Thymus (tissue), 11 donors: ENCODE measurements at regions not wholly inside any gene's neighbourhood (a gene's known extent, or its start where the extent isn't known, plus 50 kb on each side); places are given as distances from the start of the nearest gene placed in this dataset.

Experiments
- DNase-seq, 9 donors: peaks; one replicate each; pipeline ENCODE4 v3.0.0-alpha.2; 2013; ENCODE audit warnings: low spot score in 9 of 9, low read depth in 6 of 9, missing footprints in 1 of 9
- H3K27ac ChIP-seq, 2 donors: one replicate each; pipeline ENCODE4 v1.5.1; 2013; ENCODE audit warnings: control low read depth in 1 of 2, low read depth in 1 of 2, low read length in 1 of 2, mild to moderate bottlenecking in 1 of 2, moderate library complexity in 1 of 2
- H3K27me3 ChIP-seq, 2 donors: one replicate each; pipeline ENCODE4 v1.5.1; 2013; ENCODE audit warnings: low read length in 1 of 2; ENCODE audit not compliant: control insufficient read depth in 2 of 2, insufficient read depth in 1 of 2
- H3K36me3 ChIP-seq, 2 donors: one replicate each; pipeline ENCODE4 v1.5.1; 2013; ENCODE audit warnings: low read length in 1 of 2, mild to moderate bottlenecking in 1 of 2, moderate library complexity in 1 of 2; ENCODE audit not compliant: control insufficient read depth in 2 of 2, insufficient read depth in 2 of 2
- H3K4me1 ChIP-seq, 2 donors: one replicate each; pipeline ENCODE4 v1.5.1; 2013; ENCODE audit warnings: low read length in 2 of 2; ENCODE audit not compliant: control insufficient read depth in 2 of 2, insufficient read depth in 2 of 2
- H3K4me3 ChIP-seq, 2 donors: one replicate each; pipeline ENCODE4 v1.5.1; 2013; ENCODE audit warnings: low read length in 2 of 2, control low read depth in 1 of 2, mild to moderate bottlenecking in 1 of 2
- H3K9me3 ChIP-seq, 2 donors: one replicate each; pipeline ENCODE4 v1.5.1; 2013; ENCODE audit warnings: low read length in 1 of 2, mild to moderate bottlenecking in 1 of 2; ENCODE audit not compliant: control insufficient read depth in 2 of 2, insufficient read depth in 1 of 2
- WGBS: extraction: QIAGEN DNeasy Blood & Tissue Kit; methylation state at CpG from one replicate; pipeline ENCODE4 v1.1.7; 2013; 5-methylcytosine and 5-hydroxymethylcytosine counted together
- donor health status: healthy.

GRCh38 chr18:10052871-10053270 is 139.1 kb downstream of the VAPA start:
- Histone ChIP-seq H3K36me3 (no peaks in the 10 kb centered on the region), H3K4me3 (no peak overlapping the region), H3K4me1 (peaks cover 0 to 5% of the 10 kb centered on the region in 2 donors), H3K27ac (no peak overlapping the region), H3K27me3 (no peaks in the 10 kb centered on the region), H3K9me3 (no peaks in the 10 kb centered on the region)
- no peak for DNase-seq
- WGBS = 99% methylated on average over 3 of the region's 3 CpGs

GRCh38 chr18:10053861-10054260 is 140.0 kb downstream of the VAPA start:
- Histone ChIP-seq H3K27ac (no peak overlapping the region), H3K4me1 (peaks cover 0 to 12% of the 10 kb centered on the region in 2 donors), H3K27me3 (no peaks in the 10 kb centered on the region), H3K9me3 (no peaks in the 10 kb centered on the region), H3K4me3 (no peak overlapping the region), H3K36me3 (no peaks in the 10 kb centered on the region)
- WGBS = 96% methylated on average over 5 of the region's 5 CpGs
- DNase-seq = no peak

GRCh38 chr18:10054366-10054765 is 140.6 kb downstream of the VAPA start:
- 98% methylated on average over 10 of the region's 10 CpGs for WGBS
- H3K27ac ChIP-seq = no peak overlapping the region
- H3K36me3 ChIP-seq = no peaks in the 10 kb centered on the region
- H3K27me3 ChIP-seq = no peaks in the 10 kb centered on the region
- no peak overlapping the region for H3K4me3 ChIP-seq
- DNase-seq = no peak
- H3K4me1 ChIP-seq = peaks cover 0 to 12% of the 10 kb centered on the region in 2 donors
- no peaks in the 10 kb centered on the region for H3K9me3 ChIP-seq

- Histone ChIP-seq H3K27me3 (no peaks in the 10 kb centered on the region), H3K27ac (no peak overlapping the region), H3K4me1 (peaks cover 0 to 12% of the 10 kb centered on the region in 2 donors), H3K36me3 (no peaks in the 10 kb centered on the region), H3K4me3 (no peak overlapping the region), H3K9me3 (no peaks in the 10 kb centered on the region)
- WGBS = 96% methylated on average over 10 of the region's 10 CpGs
- no peak for DNase-seq
Measured at GRCh38 chr18:10055125-10055750, 141.4 kb downstream of the VAPA start.

- H3K4me1 ChIP-seq = peaks cover 0 to 12% of the 10 kb centered on the region in 2 donors
- DNase-seq = no peak
- 97% methylated on average over 12 of the region's 12 CpGs for WGBS
Measured at GRCh38 chr18:10056506-10056905, 142.7 kb downstream of the VAPA start.

GRCh38 chr18:10057401-10057893 is 143.6 kb downstream of the VAPA start:
- Histone ChIP-seq H3K27me3 (no peaks in the 10 kb centered on the region), H3K36me3 (no peaks in the 10 kb centered on the region), H3K4me1 (peaks cover 0 to 15% of the 10 kb centered on the region in 2 donors), H3K4me3 (no peak overlapping the region), H3K9me3 (no peaks in the 10 kb centered on the region), H3K27ac (no peak overlapping the region)
- WGBS = 69% methylated on average over 3 of the region's 3 CpGs
- no peak for DNase-seq

More at GRCh38 chr18:10056506-10056905, 142.7 kb downstream of the VAPA start:
- H3K27ac ChIP-seq = no peak overlapping the region
- no peaks in the 10 kb centered on the region for H3K9me3 ChIP-seq
- H3K27me3 ChIP-seq = no peaks in the 10 kb centered on the region
- no peak overlapping the region for H3K4me3 ChIP-seq
- H3K36me3 ChIP-seq = no peaks in the 10 kb centered on the region

- Histone ChIP-seq H3K4me3 (no peak overlapping the region), H3K27me3 (no peaks in the 10 kb centered on the region), H3K4me1 (peaks cover 0 to 17% of the 10 kb centered on the region in 2 donors), H3K9me3 (no peaks in the 10 kb centered on the region), H3K27ac (no peak overlapping the region), H3K36me3 (no peaks in the 10 kb centered on the region)
- no peak for DNase-seq
- 57% methylated on average over 5 of the region's 5 CpGs for WGBS
Measured at GRCh38 chr18:10057894-10058791, 144.3 kb downstream of the VAPA start.

- H3K4me3 ChIP-seq = no peak overlapping the region
- no peak for DNase-seq
Measured at GRCh38 chr18:10059610-10060468, 146.0 kb downstream of the VAPA start.

More at GRCh38 chr18:10059610-10060468, 146.0 kb downstream of the VAPA start:
- Histone ChIP-seq H3K9me3 (peaks cover 0 to 4% of the 10 kb centered on the region in 2 donors), H3K27ac (no peak overlapping the region), H3K36me3 (no peaks in the 10 kb centered on the region), H3K27me3 (no peaks in the 10 kb centered on the region), H3K4me1 (peaks cover 0 to 17% of the 10 kb centered on the region in 2 donors)
- 65% methylated on average over 22 of the region's 22 CpGs for WGBS
